ENCODE measurements at regions not wholly inside any gene's neighbourhood (a gene's known extent, or its start where the extent isn't known, plus 50 kb on each side); places are given as distances from the start of the nearest gene placed in this dataset.

DNA sequence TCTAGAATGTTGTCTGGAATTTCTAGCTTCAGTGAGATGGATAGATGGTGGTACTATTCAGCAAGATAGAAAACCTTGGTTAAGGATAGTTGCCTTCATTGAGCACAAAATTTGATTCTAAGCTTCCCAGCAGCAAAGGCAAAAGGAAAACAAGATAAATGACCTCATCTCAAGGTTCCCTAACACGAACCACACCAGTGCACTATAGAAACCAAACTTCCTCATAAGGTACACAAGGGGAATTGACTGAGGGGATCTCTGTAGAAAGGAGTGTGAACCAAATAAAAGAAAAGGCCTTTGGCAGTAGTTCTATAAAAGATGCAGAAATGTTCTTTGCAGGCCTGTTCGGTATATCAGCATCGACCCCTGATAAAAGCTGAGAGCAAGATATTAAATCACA is 288.9 kb downstream of the SHQ1 start:
- Histone ChIP-seq H3K36me3 (no peaks in the 10 kb centered on the region), H3K4me1 (no peaks in the 10 kb centered on the region), H3K4me3 (no peak overlapping the region), H3K27me3 (no peaks in the 10 kb centered on the region), H4K20me1 (no peaks in the 10 kb centered on the region), H3K4me2 (no peak overlapping the region), H3K9ac (no peak overlapping the region), H3K27ac (no peak overlapping the region), H3K9me3 (peaks cover 4% of the 10 kb centered on the region; the same call in 1 of the 2 replicates)
- no peak for TF ChIP-seq Cebpa-rat (IDR thresholded peaks at IDR 0.05)

GRCh38 chr3:72558001-72558400 is 290.2 kb downstream of the SHQ1 start:
- no peaks in the 10 kb centered on the region for H4K20me1 ChIP-seq
- H3K9me3 ChIP-seq, result peaks cover 4% of the 10 kb centered on the region; the same call in 1 of the 2 replicates
- H3K27ac ChIP-seq, result no peak overlapping the region
- H3K27me3 ChIP-seq, result no peaks in the 10 kb centered on the region
- no peaks in the 10 kb centered on the region for H3K4me1 ChIP-seq
- H3K36me3 ChIP-seq, result no peaks in the 10 kb centered on the region
- H3K4me3 ChIP-seq, result no peak overlapping the region
- H3K9ac ChIP-seq, result no peak overlapping the region
- no peak for TF ChIP-seq Cebpa-rat (IDR thresholded peaks at IDR 0.05)
- no peak overlapping the region for H3K4me2 ChIP-seq

GRCh38 chr3:72555714-72556113 is 292.5 kb downstream of the SHQ1 start:
- Histone ChIP-seq H3K36me3 (no peaks in the 10 kb centered on the region), H4K20me1 (no peaks in the 10 kb centered on the region), H3K27me3 (no peaks in the 10 kb centered on the region), H3K9ac (no peak overlapping the region), H3K4me3 (no peak overlapping the region), H3K4me2 (no peak overlapping the region), H3K4me1 (no peaks in the 10 kb centered on the region), H3K9me3 (peaks cover 4% of the 10 kb centered on the region; the same call in 1 of the 2 replicates), H3K27ac (no peak overlapping the region)
- no peak for TF ChIP-seq Cebpa-rat (IDR thresholded peaks at IDR 0.05)

- Histone ChIP-seq H3K4me1 (peaks cover 6% of the 10 kb centered on the region), H3K27ac (no peak overlapping the region), H3K9me3 (peaks cover 4% of the 10 kb centered on the region; the same call in 1 of the 2 replicates), H3K9ac (no peak overlapping the region), H3K4me2 (no peak overlapping the region), H3K27me3 (no peaks in the 10 kb centered on the region), H4K20me1 (no peaks in the 10 kb centered on the region), H3K36me3 (no peaks in the 10 kb centered on the region), H3K4me3 (no peak overlapping the region)
- no peak for TF ChIP-seq Cebpa-rat (IDR thresholded peaks at IDR 0.05)
Measured at GRCh38 chr3:72554689-72555088, 293.6 kb downstream of the SHQ1 start.

- Histone ChIP-seq H3K4me1 (peaks cover 12% of the 10 kb centered on the region), H3K4me3 (no peak overlapping the region), H4K20me1 (no peaks in the 10 kb centered on the region), H3K36me3 (no peaks in the 10 kb centered on the region), H3K27me3 (no peaks in the 10 kb centered on the region), H3K9me3 (peaks cover 4% of the 10 kb centered on the region; the same call in 1 of the 2 replicates), H3K9ac (no peak overlapping the region), H3K4me2 (no peak overlapping the region), H3K27ac (no peak overlapping the region)
- TF ChIP-seq Cebpa-rat (IDR thresholded peaks at IDR 0.05), result no peak
Measured at GRCh38 chr3:72553298-72553697, 294.9 kb downstream of the SHQ1 start.

GRCh38 chr3:72550582-72551262 is 297.5 kb downstream of the SHQ1 start:
- H3K27me3 ChIP-seq, result no peaks in the 10 kb centered on the region
- H3K36me3 ChIP-seq, result no peaks in the 10 kb centered on the region
- no peak for TF ChIP-seq Cebpa-rat (IDR thresholded peaks at IDR 0.05)
- no peaks in the 10 kb centered on the region for H4K20me1 ChIP-seq
- peaks cover 12% of the 10 kb centered on the region for H3K4me1 ChIP-seq
- H3K9ac ChIP-seq, result no peak overlapping the region
- no peaks in the 10 kb centered on the region for H3K9me3 ChIP-seq
- H3K4me3 ChIP-seq, result no peak overlapping the region
- H3K4me2 ChIP-seq, result no peak overlapping the region
- H3K27ac ChIP-seq, result no peak overlapping the region

DNA sequence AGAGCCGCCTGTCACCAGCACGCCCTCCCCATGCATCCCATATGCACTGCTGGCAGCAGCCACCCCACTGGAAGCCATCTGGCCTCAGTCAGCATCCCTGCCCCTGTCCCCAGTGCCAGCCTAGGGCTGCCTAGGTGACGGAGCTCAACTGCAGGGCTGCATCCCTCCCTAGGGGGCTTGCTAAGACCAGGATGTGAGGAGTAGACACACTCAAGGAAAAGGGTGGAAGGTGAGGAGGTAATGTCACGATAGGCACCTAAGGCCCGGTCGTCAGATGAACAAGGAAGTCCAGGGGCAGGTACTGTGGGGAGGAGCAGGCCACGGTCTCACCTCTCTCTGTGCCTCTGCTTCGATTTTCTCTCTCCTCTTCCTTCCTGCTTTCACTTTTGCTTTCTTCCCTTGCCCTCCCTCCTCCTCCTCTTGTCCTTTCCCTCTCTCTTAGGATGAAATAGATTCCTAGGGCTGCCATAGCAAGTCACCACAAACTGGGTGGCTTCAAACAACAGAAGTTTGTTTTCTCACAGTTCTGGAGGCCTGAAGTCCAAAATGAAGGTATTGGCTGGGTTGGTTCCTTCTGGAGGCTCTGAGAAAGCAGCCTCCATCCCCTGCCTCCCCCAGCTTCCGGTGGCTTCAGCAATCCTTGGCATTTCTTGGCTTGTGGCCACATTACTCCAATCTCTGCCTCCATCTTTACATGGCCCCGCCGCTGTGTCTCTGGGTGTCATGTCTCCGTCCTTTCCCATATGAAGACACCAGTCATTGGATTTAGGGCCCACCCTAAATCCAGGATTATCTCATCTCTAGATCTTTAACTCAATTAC is 298.3 kb downstream of the SHQ1 start:
- H3K4me3 ChIP-seq, result peak overlapping the region; percentile 25
- no peaks in the 10 kb centered on the region for H3K36me3 ChIP-seq
- no peak overlapping the region for H3K9ac ChIP-seq
- H4K20me1 ChIP-seq, result no peaks in the 10 kb centered on the region
- H3K9me3 ChIP-seq, result no peaks in the 10 kb centered on the region
- no peaks in the 10 kb centered on the region for H3K27me3 ChIP-seq
- H3K4me2 ChIP-seq, result peak overlapping the region; percentile 73
- no peak for TF ChIP-seq Cebpa-rat (IDR thresholded peaks at IDR 0.05)
- H3K4me1 ChIP-seq, result peaks cover 12% of the 10 kb centered on the region
- peak overlapping the region; percentile 30; the same call in 1 of the 2 replicates for H3K27ac ChIP-seq

GRCh38 chr3:72548981-72549380 is 299.3 kb downstream of the SHQ1 start:
- Histone ChIP-seq H3K4me1 (peaks cover 12% of the 10 kb centered on the region), H4K20me1 (no peaks in the 10 kb centered on the region), H3K9me3 (no peaks in the 10 kb centered on the region), H3K36me3 (no peaks in the 10 kb centered on the region), H3K4me3 (no peak overlapping the region), H3K4me2 (no peak overlapping the region), H3K9ac (no peak overlapping the region), H3K27ac (no peak overlapping the region), H3K27me3 (no peaks in the 10 kb centered on the region)
- TF ChIP-seq Cebpa-rat (IDR thresholded peaks at IDR 0.05), result no peak

DNA sequence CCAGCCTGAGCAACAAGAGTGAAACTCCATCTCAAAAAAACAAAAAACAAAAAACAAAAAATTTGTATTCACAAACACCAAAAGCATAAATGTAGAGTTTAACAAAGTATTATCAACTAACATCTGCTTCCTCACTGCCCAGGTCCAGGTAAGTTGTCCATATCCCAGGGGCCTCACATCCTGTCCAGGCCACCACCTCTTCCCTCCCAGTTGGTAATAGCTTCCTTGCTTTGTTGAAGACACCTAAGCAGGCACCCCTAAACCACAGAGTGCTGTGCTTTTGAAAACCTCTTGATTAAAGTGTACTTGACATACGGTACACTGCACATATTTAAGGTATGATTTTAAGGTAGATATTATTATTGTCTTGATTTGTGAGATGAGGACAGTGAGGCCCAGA is 299.8 kb downstream of the SHQ1 start:
- Histone ChIP-seq H4K20me1 (no peaks in the 10 kb centered on the region), H3K27ac (no peak overlapping the region), H3K36me3 (no peaks in the 10 kb centered on the region), H3K27me3 (no peaks in the 10 kb centered on the region), H3K4me3 (no peak overlapping the region), H3K9me3 (no peaks in the 10 kb centered on the region), H3K9ac (no peak overlapping the region), H3K4me2 (no peak overlapping the region), H3K4me1 (peaks cover 12% of the 10 kb centered on the region)
- no peak for TF ChIP-seq Cebpa-rat (IDR thresholded peaks at IDR 0.05)

DNA sequence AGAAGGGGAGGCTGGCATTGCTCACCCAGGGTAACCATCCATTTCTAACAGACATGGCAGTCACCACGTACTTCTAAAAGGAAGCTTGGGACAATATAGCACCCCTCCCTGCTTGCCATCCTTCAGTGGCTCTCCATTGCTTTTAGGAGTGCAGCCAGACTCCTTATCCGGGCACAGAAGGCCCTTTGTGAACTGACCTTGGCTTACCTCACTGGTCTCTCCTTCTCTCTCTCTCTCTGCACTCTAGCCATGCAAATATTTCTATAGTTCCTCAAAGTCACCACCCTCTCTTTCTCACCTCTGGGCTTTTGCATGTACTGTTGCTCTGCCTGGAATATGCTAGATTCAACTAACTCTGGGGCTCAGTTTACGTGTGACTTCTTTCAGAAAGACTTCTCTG is 301.1 kb downstream of the SHQ1 start:
- no peak for TF ChIP-seq Cebpa-rat (IDR thresholded peaks at IDR 0.05)
- Histone ChIP-seq H3K9ac (no peak overlapping the region), H3K36me3 (no peaks in the 10 kb centered on the region), H3K4me3 (no peak overlapping the region), H3K27ac (no peak overlapping the region), H3K27me3 (no peaks in the 10 kb centered on the region), H3K9me3 (no peaks in the 10 kb centered on the region), H4K20me1 (no peaks in the 10 kb centered on the region), H3K4me1 (peaks cover 12% of the 10 kb centered on the region), H3K4me2 (no peak overlapping the region)

All from BLaER1 (cell line).